Body of pancreas (tissue), 4 donors: ENCODE measurements at regions not wholly inside any gene's neighbourhood (a gene's known extent, or its start where the extent isn't known, plus 50 kb on each side); places are given as distances from the start of the nearest gene placed in this dataset.

Experiments used
- POLR2A ChIP-seq, 3 donors: fragments of 450-650 bp; IDR thresholded peaks; one replicate each; pipeline ENCODE4 v1.6.1; 2016; ENCODE audit warnings: antibody characterized with exemption in 3 of 3, mild to moderate bottlenecking in 2 of 3
- TF ChIP-seq, protein P1 (sequence below), 7 experiments: fragments of 450-650 bp in 4 of 7; fragments of 200-600 bp in 3 of 7; sonication (generic) in 3 of 7; IDR thresholded peaks; one replicate each; pipeline ENCODE4 v1.5.1; 2016 to 2019; ENCODE audit warnings: antibody characterized with exemption in 7 of 7

- TF ChIP-seq, protein P1, sequence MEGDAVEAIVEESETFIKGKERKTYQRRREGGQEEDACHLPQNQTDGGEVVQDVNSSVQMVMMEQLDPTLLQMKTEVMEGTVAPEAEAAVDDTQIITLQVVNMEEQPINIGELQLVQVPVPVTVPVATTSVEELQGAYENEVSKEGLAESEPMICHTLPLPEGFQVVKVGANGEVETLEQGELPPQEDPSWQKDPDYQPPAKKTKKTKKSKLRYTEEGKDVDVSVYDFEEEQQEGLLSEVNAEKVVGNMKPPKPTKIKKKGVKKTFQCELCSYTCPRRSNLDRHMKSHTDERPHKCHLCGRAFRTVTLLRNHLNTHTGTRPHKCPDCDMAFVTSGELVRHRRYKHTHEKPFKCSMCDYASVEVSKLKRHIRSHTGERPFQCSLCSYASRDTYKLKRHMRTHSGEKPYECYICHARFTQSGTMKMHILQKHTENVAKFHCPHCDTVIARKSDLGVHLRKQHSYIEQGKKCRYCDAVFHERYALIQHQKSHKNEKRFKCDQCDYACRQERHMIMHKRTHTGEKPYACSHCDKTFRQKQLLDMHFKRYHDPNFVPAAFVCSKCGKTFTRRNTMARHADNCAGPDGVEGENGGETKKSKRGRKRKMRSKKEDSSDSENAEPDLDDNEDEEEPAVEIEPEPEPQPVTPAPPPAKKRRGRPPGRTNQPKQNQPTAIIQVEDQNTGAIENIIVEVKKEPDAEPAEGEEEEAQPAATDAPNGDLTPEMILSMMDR (IDR thresholded peaks at IDR 0.05), result no peak
- TF ChIP-seq POLR2A (IDR thresholded peaks at IDR 0.05), result no peak
Measured at GRCh38 chr9:109996936-109997580, 210.9 kb downstream of the C9orf152 start.
